ENCODE measurements at regions not wholly inside any gene's neighbourhood (a gene's known extent, or its start where the extent isn't known, plus 50 kb on each side); places are given as distances from the start of the nearest gene placed in this dataset.

- no peaks in the 10 kb centered on the region for H3K36me3 ChIP-seq (ENCODE audit: control insufficient read depth, insufficient read depth, low read length)
- H3K4me3 ChIP-seq (ENCODE audit: low read depth, low read length) = no peak overlapping the region
- peaks cover 13% of the 10 kb centered on the region for H3K27me3 ChIP-seq (ENCODE audit: control insufficient read depth, insufficient read depth, low read length)
- TF ChIP-seq CTCF (IDR thresholded peaks at IDR 0.05; ENCODE audit: insufficient read depth, low read length, poor library complexity, severe bottlenecking) = no peak
- DNase-seq (ENCODE audit: low read depth) = no peak
These were observed 104.3 kb upstream of the TNRC6C start for GRCh38 chr17:77854083-77854758.

- H3K36me3 ChIP-seq (ENCODE audit: control insufficient read depth, insufficient read depth, low read length) = no peaks in the 10 kb centered on the region
- DNase-seq (ENCODE audit: low read depth) = no peak
- H3K27me3 ChIP-seq (ENCODE audit: control insufficient read depth, insufficient read depth, low read length) = peaks cover 13% of the 10 kb centered on the region
- no peak for TF ChIP-seq CTCF (IDR thresholded peaks at IDR 0.05; ENCODE audit: insufficient read depth, low read length, poor library complexity, severe bottlenecking)
- no peak overlapping the region for H3K4me3 ChIP-seq (ENCODE audit: low read depth, low read length)
These were observed 103.5 kb upstream of the TNRC6C start for GRCh38 chr17:77854759-77855745.

- no peak overlapping the region for H3K4me3 ChIP-seq (ENCODE audit: low read depth, low read length)
- no peak for DNase-seq (ENCODE audit: low read depth)
- no peak for TF ChIP-seq CTCF (IDR thresholded peaks at IDR 0.05; ENCODE audit: insufficient read depth, low read length, poor library complexity, severe bottlenecking)
- no peaks in the 10 kb centered on the region for H3K36me3 ChIP-seq (ENCODE audit: control insufficient read depth, insufficient read depth, low read length)
- H3K27me3 ChIP-seq (ENCODE audit: control insufficient read depth, insufficient read depth, low read length) = peaks cover 13% of the 10 kb centered on the region
These were observed 101.8 kb upstream of the TNRC6C start for GRCh38 chr17:77856551-77857305.

- no peak overlapping the region for H3K4me3 ChIP-seq (ENCODE audit: low read depth, low read length)
- peaks cover 12% of the 10 kb centered on the region for H3K27me3 ChIP-seq (ENCODE audit: control insufficient read depth, insufficient read depth, low read length)
- no peak for DNase-seq (ENCODE audit: low read depth)
- no peak for TF ChIP-seq CTCF (IDR thresholded peaks at IDR 0.05; ENCODE audit: insufficient read depth, low read length, poor library complexity, severe bottlenecking)
- no peaks in the 10 kb centered on the region for H3K36me3 ChIP-seq (ENCODE audit: control insufficient read depth, insufficient read depth, low read length)
These were observed 101.3 kb upstream of the TNRC6C start for GRCh38 chr17:77857306-77857555.

- DNase-seq (ENCODE audit: low read depth) = no peak
- Histone ChIP-seq H3K4me3 (ENCODE audit: low read depth, low read length) (no peak overlapping the region), H3K36me3 (ENCODE audit: control insufficient read depth, insufficient read depth, low read length) (no peaks in the 10 kb centered on the region), H3K27me3 (ENCODE audit: control insufficient read depth, insufficient read depth, low read length) (peaks cover 8% of the 10 kb centered on the region)
- no peak for TF ChIP-seq CTCF (IDR thresholded peaks at IDR 0.05; ENCODE audit: insufficient read depth, low read length, poor library complexity, severe bottlenecking)
These were observed 100.9 kb upstream of the TNRC6C start for GRCh38 chr17:77857613-77858012.
